Uterus (tissue), 2 donors: ENCODE measurements at regions not wholly inside any gene's neighbourhood (a gene's known extent, or its start where the extent isn't known, plus 50 kb on each side); places are given as distances from the start of the nearest gene placed in this dataset.

Experiments used
- POLR2A ChIP-seq, 2 donors: fragments of 450-650 bp; IDR thresholded peaks; one replicate each; pipeline ENCODE4 v1.6.1; 2016; ENCODE audit warnings: antibody characterized with exemption in 2 of 2, mild to moderate bottlenecking in 1 of 2, moderate library complexity in 1 of 2
- TF ChIP-seq, protein P1 (sequence below), 4 experiments: fragments of 200-600 bp in 2 of 4; fragments of 450-650 bp in 2 of 4; sonication (generic) in 2 of 4; IDR thresholded peaks; one replicate each; pipeline ENCODE4 v1.5.1; 2016 to 2019; ENCODE audit warnings: antibody characterized with exemption in 4 of 4, mild to moderate bottlenecking in 2 of 4, moderate library complexity in 1 of 4

DNA sequence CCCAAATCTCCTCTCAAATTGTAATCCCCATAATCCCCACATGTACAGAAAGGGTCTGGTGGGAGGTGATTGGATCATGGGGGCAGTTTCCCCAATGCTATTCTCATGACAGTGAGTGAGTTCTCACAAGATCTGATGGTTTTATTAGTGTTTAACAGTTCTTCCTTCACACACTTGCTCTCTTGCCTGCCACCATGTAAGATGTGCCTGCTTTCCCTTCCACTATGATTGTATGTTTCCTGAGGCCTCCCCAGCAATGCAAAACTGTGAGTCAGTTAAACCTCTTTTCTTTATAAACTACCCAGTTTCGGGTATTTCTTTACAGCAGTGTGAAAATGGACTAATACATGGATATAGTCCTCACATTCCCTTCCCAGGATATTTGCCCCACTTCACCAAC is 126.7 kb upstream of the SPATA12 start:
- TF ChIP-seq, protein P1, sequence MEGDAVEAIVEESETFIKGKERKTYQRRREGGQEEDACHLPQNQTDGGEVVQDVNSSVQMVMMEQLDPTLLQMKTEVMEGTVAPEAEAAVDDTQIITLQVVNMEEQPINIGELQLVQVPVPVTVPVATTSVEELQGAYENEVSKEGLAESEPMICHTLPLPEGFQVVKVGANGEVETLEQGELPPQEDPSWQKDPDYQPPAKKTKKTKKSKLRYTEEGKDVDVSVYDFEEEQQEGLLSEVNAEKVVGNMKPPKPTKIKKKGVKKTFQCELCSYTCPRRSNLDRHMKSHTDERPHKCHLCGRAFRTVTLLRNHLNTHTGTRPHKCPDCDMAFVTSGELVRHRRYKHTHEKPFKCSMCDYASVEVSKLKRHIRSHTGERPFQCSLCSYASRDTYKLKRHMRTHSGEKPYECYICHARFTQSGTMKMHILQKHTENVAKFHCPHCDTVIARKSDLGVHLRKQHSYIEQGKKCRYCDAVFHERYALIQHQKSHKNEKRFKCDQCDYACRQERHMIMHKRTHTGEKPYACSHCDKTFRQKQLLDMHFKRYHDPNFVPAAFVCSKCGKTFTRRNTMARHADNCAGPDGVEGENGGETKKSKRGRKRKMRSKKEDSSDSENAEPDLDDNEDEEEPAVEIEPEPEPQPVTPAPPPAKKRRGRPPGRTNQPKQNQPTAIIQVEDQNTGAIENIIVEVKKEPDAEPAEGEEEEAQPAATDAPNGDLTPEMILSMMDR (IDR thresholded peaks at IDR 0.05) = no peak
- TF ChIP-seq POLR2A (IDR thresholded peaks at IDR 0.05) = no peak
